HEK293 (cell line): ENCODE measurements at regions not wholly inside any gene's neighbourhood (a gene's known extent, or its start where the extent isn't known, plus 50 kb on each side); places are given as distances from the start of the nearest gene placed in this dataset.

Experiments
- SETDB1 ChIP-seq: IDR thresholded peaks from one replicate; pipeline ENCODE4 v1.6.1; 2017; ENCODE audit warnings: mild to moderate bottlenecking, low read length, moderate library complexity, mixed read lengths; ENCODE audit not compliant: insufficient read length
- TCF7L2 ChIP-seq: IDR thresholded peaks from 2 replicates; pipeline ENCODE4 v1.6.1; 2011; ENCODE audit warnings: low read depth, mild to moderate bottlenecking, inconsistent platforms, low read length, moderate library complexity, borderline replicate concordance
- ZBTB49 ChIP-seq: fragments of 450-650 bp; formaldehyde crosslinking; IDR thresholded peaks from 2 replicates; pipeline ENCODE4 v1.5.1; 2016; ENCODE audit warnings: missing biosample characterization, missing genetic modification characterization, low read depth
- ZNF155 ChIP-seq: fragments of 450-650 bp; formaldehyde crosslinking; IDR thresholded peaks from 2 replicates; pipeline ENCODE4 v1.5.1; 2016; ENCODE audit warnings: missing biosample characterization, missing genetic modification characterization
- ZNF555 ChIP-seq: fragments of 450-650 bp; formaldehyde crosslinking; conservative IDR thresholded peaks from 2 replicates; pipeline ENCODE4 v1.5.1; 2017; ENCODE audit warnings: missing biosample characterization, mild to moderate bottlenecking, missing genetic modification characterization, inconsistent platforms
- ZNF561 ChIP-seq: fragments of 450-650 bp; IDR thresholded peaks from 2 replicates; pipeline ENCODE4 v1.5.1; 2018; ENCODE audit warnings: missing biosample characterization, missing genetic modification characterization, borderline replicate concordance
- ZNF670 ChIP-seq: fragments of 450-650 bp; formaldehyde crosslinking; IDR thresholded peaks from 2 replicates; pipeline ENCODE4 v1.5.1; 2016; ENCODE audit warnings: missing biosample characterization, missing genetic modification characterization, low read depth
- ZNF768 ChIP-seq: fragments of 450-650 bp; formaldehyde crosslinking; IDR thresholded peaks from 2 replicates; pipeline ENCODE4 v1.5.1; 2018; ENCODE audit warnings: missing biosample characterization, mild to moderate bottlenecking, missing genetic modification characterization
- TF ChIP-seq, protein P1 (sequence below): fragments of 450-650 bp; formaldehyde crosslinking; IDR thresholded peaks from 2 replicates; pipeline ENCODE4 v1.5.1; 2016; ENCODE audit warnings: missing biosample characterization, missing genetic modification characterization
- TF ChIP-seq, protein P2 (sequence below): fragments of 450-650 bp; formaldehyde crosslinking; IDR thresholded peaks from 2 replicates; pipeline ENCODE4 v1.5.1; 2016; ENCODE audit warnings: missing biosample characterization, missing genetic modification characterization, borderline replicate concordance
- TF ChIP-seq, protein P3 (sequence below): fragments of 450-650 bp; formaldehyde crosslinking; IDR thresholded peaks from 2 replicates; pipeline ENCODE4 v1.5.1; 2016; ENCODE audit warnings: missing biosample characterization, missing genetic modification characterization, low read depth
- TF ChIP-seq, protein P4 (sequence below): fragments of 450-650 bp; formaldehyde crosslinking; IDR thresholded peaks from 2 replicates; pipeline ENCODE4 v1.5.1; 2016; ENCODE audit warnings: missing biosample characterization, missing genetic modification characterization

GRCh38 chr18:51355841-51356240, 158.4 kb upstream of the MEX3C start:
- TF ChIP-seq, protein P1, sequence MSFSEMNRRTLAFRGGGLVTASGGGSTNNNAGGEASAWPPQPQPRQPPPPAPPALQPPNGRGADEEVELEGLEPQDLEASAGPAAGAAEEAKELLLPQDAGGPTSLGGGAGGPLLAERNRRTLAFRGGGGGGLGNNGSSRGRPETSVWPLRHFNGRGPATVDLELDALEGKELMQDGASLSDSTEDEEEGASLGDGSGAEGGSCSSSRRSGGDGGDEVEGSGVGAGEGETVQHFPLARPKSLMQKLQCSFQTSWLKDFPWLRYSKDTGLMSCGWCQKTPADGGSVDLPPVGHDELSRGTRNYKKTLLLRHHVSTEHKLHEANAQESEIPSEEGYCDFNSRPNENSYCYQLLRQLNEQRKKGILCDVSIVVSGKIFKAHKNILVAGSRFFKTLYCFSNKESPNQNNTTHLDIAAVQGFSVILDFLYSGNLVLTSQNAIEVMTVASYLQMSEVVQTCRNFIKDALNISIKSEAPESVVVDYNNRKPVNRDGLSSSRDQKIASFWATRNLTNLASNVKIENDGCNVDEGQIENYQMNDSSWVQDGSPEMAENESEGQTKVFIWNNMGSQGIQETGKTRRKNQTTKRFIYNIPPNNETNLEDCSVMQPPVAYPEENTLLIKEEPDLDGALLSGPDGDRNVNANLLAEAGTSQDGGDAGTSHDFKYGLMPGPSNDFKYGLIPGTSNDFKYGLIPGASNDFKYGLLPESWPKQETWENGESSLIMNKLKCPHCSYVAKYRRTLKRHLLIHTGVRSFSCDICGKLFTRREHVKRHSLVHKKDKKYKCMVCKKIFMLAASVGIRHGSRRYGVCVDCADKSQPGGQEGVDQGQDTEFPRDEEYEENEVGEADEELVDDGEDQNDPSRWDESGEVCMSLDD (tag by site-specific recombination), result no peak
- TF ChIP-seq, protein P2, sequence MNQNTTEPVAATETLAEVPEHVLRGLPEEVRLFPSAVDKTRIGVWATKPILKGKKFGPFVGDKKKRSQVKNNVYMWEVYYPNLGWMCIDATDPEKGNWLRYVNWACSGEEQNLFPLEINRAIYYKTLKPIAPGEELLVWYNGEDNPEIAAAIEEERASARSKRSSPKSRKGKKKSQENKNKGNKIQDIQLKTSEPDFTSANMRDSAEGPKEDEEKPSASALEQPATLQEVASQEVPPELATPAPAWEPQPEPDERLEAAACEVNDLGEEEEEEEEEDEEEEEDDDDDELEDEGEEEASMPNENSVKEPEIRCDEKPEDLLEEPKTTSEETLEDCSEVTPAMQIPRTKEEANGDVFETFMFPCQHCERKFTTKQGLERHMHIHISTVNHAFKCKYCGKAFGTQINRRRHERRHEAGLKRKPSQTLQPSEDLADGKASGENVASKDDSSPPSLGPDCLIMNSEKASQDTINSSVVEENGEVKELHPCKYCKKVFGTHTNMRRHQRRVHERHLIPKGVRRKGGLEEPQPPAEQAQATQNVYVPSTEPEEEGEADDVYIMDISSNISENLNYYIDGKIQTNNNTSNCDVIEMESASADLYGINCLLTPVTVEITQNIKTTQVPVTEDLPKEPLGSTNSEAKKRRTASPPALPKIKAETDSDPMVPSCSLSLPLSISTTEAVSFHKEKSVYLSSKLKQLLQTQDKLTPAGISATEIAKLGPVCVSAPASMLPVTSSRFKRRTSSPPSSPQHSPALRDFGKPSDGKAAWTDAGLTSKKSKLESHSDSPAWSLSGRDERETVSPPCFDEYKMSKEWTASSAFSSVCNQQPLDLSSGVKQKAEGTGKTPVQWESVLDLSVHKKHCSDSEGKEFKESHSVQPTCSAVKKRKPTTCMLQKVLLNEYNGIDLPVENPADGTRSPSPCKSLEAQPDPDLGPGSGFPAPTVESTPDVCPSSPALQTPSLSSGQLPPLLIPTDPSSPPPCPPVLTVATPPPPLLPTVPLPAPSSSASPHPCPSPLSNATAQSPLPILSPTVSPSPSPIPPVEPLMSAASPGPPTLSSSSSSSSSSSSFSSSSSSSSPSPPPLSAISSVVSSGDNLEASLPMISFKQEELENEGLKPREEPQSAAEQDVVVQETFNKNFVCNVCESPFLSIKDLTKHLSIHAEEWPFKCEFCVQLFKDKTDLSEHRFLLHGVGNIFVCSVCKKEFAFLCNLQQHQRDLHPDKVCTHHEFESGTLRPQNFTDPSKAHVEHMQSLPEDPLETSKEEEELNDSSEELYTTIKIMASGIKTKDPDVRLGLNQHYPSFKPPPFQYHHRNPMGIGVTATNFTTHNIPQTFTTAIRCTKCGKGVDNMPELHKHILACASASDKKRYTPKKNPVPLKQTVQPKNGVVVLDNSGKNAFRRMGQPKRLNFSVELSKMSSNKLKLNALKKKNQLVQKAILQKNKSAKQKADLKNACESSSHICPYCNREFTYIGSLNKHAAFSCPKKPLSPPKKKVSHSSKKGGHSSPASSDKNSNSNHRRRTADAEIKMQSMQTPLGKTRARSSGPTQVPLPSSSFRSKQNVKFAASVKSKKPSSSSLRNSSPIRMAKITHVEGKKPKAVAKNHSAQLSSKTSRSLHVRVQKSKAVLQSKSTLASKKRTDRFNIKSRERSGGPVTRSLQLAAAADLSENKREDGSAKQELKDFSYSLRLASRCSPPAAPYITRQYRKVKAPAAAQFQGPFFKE, result no peak
- TF ChIP-seq ZNF561 (tag by site-specific recombination) (no peak), ZNF555 (tag by site-specific recombination) (no peak), ZBTB49 (tag by site-specific recombination) (no peak), ZNF670 (tag by site-specific recombination) (no peak), ZNF768 (tag by site-specific recombination) (no peak), SETDB1 (no peak), TCF7L2 (no peak), ZNF155 (tag by site-specific recombination) (no peak)
- TF ChIP-seq, protein P3, sequence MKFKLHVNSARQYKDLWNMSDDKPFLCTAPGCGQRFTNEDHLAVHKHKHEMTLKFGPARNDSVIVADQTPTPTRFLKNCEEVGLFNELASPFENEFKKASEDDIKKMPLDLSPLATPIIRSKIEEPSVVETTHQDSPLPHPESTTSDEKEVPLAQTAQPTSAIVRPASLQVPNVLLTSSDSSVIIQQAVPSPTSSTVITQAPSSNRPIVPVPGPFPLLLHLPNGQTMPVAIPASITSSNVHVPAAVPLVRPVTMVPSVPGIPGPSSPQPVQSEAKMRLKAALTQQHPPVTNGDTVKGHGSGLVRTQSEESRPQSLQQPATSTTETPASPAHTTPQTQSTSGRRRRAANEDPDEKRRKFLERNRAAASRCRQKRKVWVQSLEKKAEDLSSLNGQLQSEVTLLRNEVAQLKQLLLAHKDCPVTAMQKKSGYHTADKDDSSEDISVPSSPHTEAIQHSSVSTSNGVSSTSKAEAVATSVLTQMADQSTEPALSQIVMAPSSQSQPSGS (tag by site-specific recombination), result no peak
- TF ChIP-seq, protein P4, sequence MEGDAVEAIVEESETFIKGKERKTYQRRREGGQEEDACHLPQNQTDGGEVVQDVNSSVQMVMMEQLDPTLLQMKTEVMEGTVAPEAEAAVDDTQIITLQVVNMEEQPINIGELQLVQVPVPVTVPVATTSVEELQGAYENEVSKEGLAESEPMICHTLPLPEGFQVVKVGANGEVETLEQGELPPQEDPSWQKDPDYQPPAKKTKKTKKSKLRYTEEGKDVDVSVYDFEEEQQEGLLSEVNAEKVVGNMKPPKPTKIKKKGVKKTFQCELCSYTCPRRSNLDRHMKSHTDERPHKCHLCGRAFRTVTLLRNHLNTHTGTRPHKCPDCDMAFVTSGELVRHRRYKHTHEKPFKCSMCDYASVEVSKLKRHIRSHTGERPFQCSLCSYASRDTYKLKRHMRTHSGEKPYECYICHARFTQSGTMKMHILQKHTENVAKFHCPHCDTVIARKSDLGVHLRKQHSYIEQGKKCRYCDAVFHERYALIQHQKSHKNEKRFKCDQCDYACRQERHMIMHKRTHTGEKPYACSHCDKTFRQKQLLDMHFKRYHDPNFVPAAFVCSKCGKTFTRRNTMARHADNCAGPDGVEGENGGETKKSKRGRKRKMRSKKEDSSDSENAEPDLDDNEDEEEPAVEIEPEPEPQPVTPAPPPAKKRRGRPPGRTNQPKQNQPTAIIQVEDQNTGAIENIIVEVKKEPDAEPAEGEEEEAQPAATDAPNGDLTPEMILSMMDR, result no peak
